HG02678 (cell line): ENCODE measurements at regions not wholly inside any gene's neighbourhood (a gene's known extent, or its start where the extent isn't known, plus 50 kb on each side); places are given as distances from the start of the nearest gene placed in this dataset.

Experiments
- ATAC-seq: cut with Tn5 transposase; IDR thresholded peaks from one replicate; pipeline ENCODE4 v1.9.1; 2021; ENCODE audit warnings: mild to moderate bottlenecking, moderate library complexity; ENCODE audit not compliant: unreplicated experiment

GRCh38 chr18:8458546-8459215 is 150.6 kb upstream of the RAB12 start:
- ATAC-seq: no peak

DNA sequence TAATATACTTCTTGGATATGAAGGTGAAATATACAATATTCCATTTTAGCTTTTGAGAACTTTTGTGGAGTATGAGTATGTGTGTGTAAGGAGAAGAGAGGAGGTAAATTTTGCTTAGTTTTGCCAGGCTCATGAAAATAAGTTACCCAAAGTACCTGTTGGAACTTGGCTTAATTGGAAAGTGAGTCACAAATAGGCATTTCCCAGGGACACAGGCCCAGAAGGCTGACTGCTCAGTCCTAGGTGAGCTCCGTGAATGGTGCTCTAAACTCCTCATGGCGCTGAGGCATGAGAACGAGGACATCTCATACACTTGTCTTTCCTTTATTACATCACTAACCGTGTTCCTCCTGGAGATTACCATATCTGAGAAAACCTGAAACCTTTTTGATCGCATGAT is 148.5 kb upstream of the RAB12 start:
- ATAC-seq: no peak

GRCh38 chr18:8461544-8461943 is 147.7 kb upstream of the RAB12 start:
- ATAC-seq: no peak

- no peak for ATAC-seq
Observed at GRCh38 chr18:8462651-8463185, 146.5 kb upstream of the RAB12 start.

- ATAC-seq: no peak
Observed at GRCh38 chr18:8463791-8464190, 145.4 kb upstream of the RAB12 start.

DNA sequence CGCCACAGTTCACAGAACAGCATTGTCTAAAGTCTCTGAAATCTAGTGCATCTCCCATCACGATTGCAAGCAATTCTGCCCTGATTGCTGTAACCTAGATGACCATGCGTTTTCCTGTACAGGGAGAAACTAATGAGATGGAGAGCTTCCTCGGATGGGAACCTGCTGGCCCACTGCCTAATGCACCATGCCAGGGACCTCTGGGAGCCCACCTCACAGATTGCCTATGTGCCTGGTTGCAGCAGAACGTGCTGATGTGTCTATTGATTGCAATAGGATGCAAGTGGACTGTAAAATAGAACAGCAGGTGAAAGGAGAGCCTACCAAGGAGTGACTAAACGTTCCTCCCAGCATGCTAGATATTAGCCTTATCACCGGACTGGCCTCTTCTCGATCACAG is 141.0 kb upstream of the RAB12 start:
- ATAC-seq: no peak

DNA sequence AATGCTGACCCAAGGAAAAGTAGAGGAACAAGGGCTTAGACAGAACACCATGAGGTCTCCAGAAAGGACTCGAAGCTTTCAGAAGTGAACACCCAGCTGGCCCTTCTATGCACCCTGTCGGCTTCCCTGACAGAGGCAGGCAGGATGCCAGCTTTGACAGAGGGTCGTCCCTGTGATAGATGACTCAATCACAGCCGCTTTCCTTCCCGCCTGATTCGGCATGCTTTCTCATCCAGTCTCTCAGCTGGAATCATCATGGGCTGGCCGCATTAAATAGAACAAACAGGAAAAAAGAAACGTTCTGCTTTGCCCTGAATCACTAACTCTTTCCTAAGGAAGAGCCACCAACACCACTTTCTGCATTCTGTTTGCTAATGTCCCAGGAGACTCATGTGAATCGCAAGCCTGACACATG is 140.3 kb upstream of the RAB12 start:
- ATAC-seq: no peak

GRCh38 chr18:8469544-8470130 is 139.6 kb upstream of the RAB12 start:
- ATAC-seq: no peak

DNA sequence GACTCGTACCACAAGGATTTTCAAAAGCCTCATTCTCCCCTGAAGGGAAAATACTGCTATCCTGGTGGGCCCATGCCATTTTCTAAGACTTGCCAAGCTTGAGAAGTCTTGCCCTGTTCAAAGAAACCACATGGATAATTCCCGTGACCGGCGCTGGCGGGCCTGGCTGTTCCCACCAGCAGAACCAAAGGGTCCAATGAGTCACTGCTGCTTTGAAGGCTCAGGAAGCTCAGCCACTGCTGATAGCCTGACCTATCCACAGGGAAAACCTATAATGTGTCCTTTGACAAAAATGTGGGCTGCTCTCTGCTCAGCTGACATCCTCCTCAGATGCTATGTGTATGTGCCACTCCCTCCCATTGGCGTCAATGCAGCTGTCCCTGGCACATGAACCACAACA is 137.9 kb upstream of the RAB12 start:
- no peak for ATAC-seq

DNA sequence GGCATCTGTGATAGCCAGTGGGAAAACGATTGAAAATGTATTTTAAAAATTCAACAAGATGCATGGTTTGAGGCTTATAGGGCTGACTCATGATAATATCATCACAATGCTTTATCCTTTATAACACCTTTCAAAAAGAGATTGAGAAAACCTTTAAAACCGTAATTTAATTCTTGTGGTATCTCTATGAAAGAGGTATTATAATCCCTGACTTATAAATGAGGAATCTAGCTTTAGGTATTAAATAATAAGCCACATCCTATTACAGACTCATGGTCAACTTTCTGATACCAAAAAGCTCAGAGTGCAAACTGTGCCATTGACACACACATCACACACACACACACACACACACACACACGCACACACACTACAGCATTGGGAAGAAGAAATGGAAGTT is 134.6 kb upstream of the RAB12 start:
- ATAC-seq: no peak

- no peak for ATAC-seq
Observed at GRCh38 chr18:8477615-8478014, 131.6 kb upstream of the RAB12 start.

DNA sequence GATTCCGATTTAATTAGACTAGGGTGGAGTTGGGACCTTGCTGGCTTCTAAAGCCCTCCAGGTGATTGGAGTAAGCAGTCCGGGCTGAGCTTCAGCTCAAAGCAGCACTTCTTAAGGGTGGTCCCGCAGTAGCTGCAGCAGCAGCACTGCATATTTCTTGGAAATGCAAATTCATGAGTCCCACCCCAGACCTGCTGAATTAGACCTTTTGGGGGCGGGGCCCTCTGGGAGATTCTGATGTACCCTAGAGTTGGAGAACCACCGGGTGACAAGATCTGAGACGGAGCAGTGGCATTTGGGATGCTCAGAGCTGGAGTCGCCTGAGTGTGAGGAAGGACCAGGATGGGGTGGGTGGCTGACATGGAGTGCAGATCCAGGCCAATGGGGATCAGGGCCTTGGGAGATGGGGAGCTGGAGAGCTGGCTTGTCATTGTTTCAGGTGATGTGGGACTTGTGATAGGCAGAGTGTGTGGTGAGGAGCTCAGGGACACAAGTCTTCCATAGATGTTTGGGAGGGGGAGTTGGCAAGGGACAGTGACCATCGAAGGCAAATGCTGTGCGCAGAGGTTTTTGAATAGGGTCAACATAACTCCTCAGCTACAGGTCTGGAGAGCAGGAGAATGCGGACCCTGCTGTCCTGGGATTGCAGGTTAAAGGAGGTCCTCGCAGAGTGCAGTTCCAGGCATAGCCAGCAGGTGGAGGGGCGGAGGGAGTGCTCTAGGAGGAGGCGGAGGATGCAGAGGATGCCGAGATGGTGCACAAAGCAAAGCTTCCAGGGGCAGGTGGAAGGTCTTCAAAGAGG is 130.9 kb upstream of the RAB12 start:
- peak; percentile 79 for ATAC-seq

GRCh38 chr18:8478968-8479370 is 130.3 kb upstream of the RAB12 start:
- peak; percentile 6 for ATAC-seq

DNA sequence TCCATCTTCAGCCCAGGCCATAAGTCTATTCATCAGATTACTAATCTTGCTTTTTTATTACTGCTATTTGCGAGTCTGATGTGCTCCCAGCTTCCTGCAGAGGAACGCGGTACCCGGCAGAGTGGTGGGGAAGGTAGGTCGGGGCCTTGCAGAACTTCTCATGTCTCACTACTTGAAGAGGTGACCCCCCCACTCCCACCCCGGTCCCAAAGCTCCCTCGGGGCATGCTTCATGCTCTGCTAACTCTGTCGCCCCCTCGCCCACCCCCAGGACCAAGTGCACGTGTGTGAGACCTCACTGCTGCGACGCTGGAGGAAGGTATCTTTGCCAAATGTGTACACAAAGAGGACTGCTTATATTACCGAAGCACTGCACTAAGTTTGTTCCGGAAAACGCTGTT is 129.4 kb upstream of the RAB12 start:
- no peak for ATAC-seq

DNA sequence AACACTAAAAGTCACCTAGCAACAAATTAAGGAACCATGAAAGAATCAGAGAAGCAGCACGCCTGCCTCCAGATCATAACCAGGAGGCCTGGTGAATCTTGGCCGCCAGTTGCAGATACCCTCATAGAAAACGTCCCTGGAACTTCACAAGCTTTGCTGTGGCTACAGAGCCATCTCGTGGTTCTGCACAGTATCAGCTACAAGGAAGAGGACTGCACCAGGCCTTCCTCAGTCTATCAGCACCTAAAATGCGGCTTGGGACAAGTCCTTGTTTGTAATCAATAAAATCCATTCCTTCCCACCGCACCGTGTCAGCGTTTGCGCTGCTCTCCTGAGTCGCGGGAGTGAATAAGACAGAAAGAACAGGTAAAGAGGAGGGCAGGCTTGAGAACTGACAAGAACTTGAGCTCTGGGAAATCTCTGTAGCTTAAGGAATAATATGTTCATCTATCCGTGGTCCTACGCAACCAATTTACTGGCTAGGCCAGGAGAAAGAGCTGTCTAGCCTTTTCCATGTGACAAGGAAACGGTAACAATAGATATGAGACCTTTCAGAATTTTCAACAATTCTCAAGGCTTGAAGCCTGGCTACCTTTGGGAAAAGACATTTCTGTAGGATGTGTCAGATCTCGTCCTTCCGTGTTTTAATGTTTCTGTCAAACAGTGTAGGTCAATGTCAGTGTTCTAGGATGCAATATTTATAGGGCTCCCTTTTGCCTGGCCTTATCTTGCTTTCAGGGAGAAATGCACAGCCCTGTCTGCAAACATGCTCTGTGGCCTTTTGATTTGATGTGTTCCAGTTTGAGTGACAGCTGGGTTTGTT is 128.5 kb upstream of the RAB12 start:
- ATAC-seq: no peak

DNA sequence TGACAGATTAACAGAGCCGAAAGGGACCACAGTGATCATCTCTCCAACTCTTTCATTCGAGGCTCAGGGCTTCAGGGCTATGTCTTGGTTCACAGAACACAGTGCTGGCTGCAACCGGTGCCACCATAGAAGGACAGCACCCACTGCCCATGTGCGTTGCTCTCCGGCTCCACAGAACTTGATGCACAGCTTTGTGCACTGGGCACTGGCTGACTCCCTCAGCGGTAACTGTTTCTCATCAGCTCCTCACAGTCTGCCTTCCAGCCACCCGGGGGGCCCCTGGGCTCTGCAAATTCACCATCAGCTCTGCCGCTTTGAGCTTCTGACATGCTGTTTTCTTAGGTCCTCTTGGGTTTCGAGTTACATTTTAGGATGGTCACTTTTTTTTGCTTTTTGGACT is 124.3 kb upstream of the RAB12 start:
- no peak for ATAC-seq

DNA sequence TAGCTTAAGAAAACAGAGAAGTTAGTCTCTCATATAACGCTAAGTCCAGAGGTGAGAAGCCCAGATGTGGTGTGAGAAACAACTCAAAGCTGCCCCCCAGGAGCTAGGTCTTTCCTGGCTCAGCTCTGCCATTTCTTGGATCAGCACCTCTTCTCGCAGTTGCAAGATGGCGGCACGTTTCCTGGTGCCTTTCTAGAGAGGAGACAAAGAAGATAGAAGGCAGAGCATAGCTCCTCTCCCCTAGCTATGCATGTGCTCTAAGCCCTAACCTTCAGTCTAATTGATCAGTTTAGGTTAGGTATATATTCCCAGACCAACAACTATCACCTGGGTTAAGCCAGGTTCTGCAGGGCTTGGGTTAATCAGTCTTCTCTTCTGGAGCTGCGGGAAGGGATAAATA is 119.5 kb upstream of the RAB12 start:
- no peak for ATAC-seq

- no peak for ATAC-seq
Observed at GRCh38 chr18:8491516-8491915, 117.7 kb upstream of the RAB12 start.

DNA sequence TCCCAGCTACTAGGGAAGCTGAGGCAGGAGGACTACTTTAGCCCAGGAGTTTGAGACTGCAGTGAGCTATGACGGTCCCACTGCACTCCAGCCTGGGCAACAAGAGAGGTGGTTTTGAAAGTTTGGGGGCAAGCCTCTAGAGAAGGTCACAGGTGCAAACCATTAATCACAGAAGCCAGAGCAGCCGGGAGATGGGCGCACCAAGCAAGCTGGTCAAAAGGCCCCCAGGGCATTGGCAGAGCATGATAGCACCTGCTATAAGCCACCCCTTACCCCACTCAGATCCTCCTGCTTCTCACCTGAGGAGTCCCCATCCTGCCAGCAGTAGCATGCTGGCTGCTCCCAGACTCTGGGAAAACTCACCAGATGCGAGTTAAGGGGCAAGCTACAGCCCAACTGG is 116.1 kb upstream of the RAB12 start:
- no peak for ATAC-seq

DNA sequence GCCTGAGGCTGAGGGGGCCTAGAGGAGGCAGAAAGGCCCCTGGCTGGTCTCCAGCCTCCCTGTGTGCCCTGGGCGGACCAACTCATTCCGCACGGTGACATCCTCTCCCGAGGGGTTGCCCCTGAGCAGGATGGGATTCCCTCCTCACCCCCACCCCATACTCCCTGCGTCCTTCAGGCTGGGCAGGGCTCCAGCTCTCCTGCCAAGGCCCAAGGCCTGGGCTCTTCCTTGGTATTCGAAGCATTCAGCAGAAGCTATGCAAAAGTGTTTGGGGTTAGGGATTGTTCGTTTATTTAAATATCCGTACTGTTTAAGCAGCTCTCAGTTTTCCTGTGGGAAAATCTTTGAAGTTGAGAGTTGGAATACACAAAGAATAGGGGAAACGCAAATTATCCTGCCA is 113.1 kb upstream of the RAB12 start:
- no peak for ATAC-seq

DNA sequence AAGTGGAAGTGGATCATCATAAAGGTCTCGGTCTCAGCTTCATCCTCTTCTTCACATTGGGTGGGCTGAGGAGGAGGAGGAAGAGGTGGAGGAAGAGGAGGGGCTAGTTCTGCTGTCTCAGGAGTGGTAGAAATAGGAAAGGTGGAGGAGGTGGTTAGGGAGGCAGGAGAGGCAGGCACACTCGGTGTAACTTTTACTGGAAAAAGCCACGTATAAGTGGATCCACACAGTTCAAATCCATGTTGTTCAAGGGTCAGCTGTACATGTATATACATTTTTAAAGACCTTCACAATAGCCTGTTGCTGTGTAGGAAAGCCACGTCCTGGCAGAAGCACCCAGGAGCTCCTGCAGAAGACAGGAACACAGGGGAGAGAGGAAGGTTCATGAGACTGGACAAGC is 110.3 kb upstream of the RAB12 start:
- no peak for ATAC-seq
